ENCODE measurements at regions not wholly inside any gene's neighbourhood (a gene's known extent, or its start where the extent isn't known, plus 50 kb on each side); places are given as distances from the start of the nearest gene placed in this dataset.

DNA sequence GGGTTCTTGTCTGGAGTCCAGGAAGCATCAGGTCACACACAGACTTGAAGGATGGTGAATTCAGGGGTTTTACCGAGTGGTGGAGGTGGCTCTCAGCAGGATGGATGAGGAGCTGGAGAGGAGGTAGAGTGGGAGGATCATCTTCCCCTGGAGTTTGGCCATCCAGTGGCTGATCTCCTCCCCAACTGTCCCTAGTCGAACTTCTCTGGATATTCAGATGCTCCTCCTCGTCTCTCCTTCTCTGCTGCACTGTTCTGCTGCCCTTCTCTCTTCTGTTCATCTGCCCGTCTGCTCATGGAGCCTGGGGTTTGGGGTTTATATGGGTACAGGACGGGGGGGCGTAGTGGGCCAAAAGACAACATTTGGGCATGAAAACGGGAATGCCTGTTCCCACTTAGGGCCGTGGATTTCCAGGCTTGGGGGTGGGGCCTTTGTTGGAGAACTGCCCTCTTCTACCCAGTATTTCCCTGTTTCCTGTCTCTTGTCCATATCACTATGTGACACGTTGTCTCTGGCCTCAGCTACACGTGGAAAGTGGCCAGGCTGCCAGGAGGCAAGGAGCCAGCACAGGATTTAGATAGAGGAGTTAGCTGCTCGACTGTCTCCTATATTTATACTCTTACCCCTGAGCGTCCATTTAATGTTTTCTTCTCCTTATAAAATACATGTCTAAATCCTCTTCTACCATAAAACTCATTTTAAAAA, 76.7 kb downstream of the SIPA1L2 start:
- no peak for TF ChIP-seq CTCF (IDR thresholded peaks at IDR 0.05; ENCODE audit: extremely low read depth in 1 of 2, insufficient read depth in 1 of 2, low read depth in 1 of 2, low read length in 2 of 2)
- TF ChIP-seq POLR2AphosphoS5 (IDR thresholded peaks at IDR 0.05; ENCODE audit: insufficient read depth, low read depth, low read length) = no peak
- TF ChIP-seq, protein P1, sequence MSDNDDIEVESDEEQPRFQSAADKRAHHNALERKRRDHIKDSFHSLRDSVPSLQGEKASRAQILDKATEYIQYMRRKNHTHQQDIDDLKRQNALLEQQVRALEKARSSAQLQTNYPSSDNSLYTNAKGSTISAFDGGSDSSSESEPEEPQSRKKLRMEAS (IDR thresholded peaks at IDR 0.05; ENCODE audit: insufficient read depth, insufficient read length) = peak; percentile 85
- TF ChIP-seq MYC (IDR thresholded peaks at IDR 0.05; ENCODE audit: low read depth, low read length) = no peak
- no peak for TF ChIP-seq POLR2A (IDR thresholded peaks at IDR 0.05; ENCODE audit: low read depth, low read length)
- no peak for TF ChIP-seq EZH2 (IDR thresholded peaks at IDR 0.05; ENCODE audit: borderline replicate concordance, low read depth, low read length, severe bottlenecking)
- TF ChIP-seq JUN (IDR thresholded peaks at IDR 0.05; ENCODE audit: borderline replicate concordance, insufficient read depth, insufficient read length, low read depth) = no peak
- no peak for TF ChIP-seq FOS (IDR thresholded peaks at IDR 0.05; ENCODE audit: borderline replicate concordance, insufficient read depth, low read length)

Measured in endothelial cell of umbilical vein (primary cell).